ENCODE measurements at regions not wholly inside any gene's neighbourhood (a gene's known extent, or its start where the extent isn't known, plus 50 kb on each side); places are given as distances from the start of the nearest gene placed in this dataset.

GRCh38 chr6:2482773-2483172 lies 237.4 kb upstream of the GMDS start:
- FAIRE-seq (no peak), DNase-seq (ENCODE audit: low spot score) (no peak), ATAC-seq (no peak)
- Histone ChIP-seq H3K36me3 (replicated peaks in 1 of 2; ENCODE audit: control insufficient read depth in 1 of 2, insufficient read depth in 2 of 2, low read length in 2 of 2) (no peaks in the 10 kb centered on the region), H3K27me3 (ENCODE audit: control insufficient read depth in 1 of 2, insufficient read depth in 2 of 2, low read length in 2 of 2) (peaks cover 0 to 7% of the 10 kb centered on the region in 2 experiments; a peak in 1 of 5 replicates), H3K4me1 (ENCODE audit: insufficient read depth, low read length) (no peaks in the 10 kb centered on the region), H2AFZ (ENCODE audit: low read length) (no peak overlapping the region), H3K27ac (ENCODE audit: extremely low read length, insufficient read depth, low read length) (no peak overlapping the region), H3K79me2 (ENCODE audit: insufficient read depth, low read length) (no peaks in the 10 kb centered on the region), H3K4me2 (ENCODE audit: low read depth, low read length) (no peak overlapping the region), H3K9me3 (ENCODE audit: low read length) (peaks cover 26% of the 10 kb centered on the region), H3K4me3 (replicated peaks in 1 of 3; ENCODE audit: insufficient read depth in 1 of 3, low read depth in 2 of 3, low read length in 3 of 3) (no peak overlapping the region), H3K9ac (ENCODE audit: insufficient read depth, low read depth, low read length) (no peak overlapping the region), H4K20me1 (ENCODE audit: insufficient read depth, low read length) (no peaks in the 10 kb centered on the region; the same call in 1 of the 2 replicates)
- TF ChIP-seq CTCF (CRISPR knock-in tag; IDR thresholded peaks at IDR 0.05) (0 out of 2 replicates have a peak, but pooled peaks have one; percentile 18), EZH2 (conservative IDR thresholded peaks at IDR 0.05; ENCODE audit: low read depth, low read length) (no peak)
- BruUV-seq (replicated peaks) = no TSS peak
- ChIA-PET CTCF (ENCODE audit: low intra/inter-chr PET ratio, low total read pairs) (no interaction called here), POLR2A (no interaction called here)
- intact Hi-C loops (cut with micrococcal nuclease; ENCODE audit: unreplicated experiment) = no loop called here
- in situ Hi-C loops (cut with HindIII; ENCODE audit: extremely low pct_ligation_motif_present, low pct_unique_long_range_greater_than_20kb) = no loop called here
- 38% methylated on average over 2 of the region's 2 CpGs for WGBS (ENCODE audit: low lambda C conversion rate)

- WGBS (ENCODE audit: low lambda C conversion rate) = 23% methylated on average over 4 of the region's 4 CpGs
- FAIRE-seq (no peak), DNase-seq (ENCODE audit: low spot score) (no peak), ATAC-seq (no peak)
- Histone ChIP-seq H3K9ac (ENCODE audit: insufficient read depth, low read depth, low read length) (no peak overlapping the region), H4K20me1 (ENCODE audit: insufficient read depth, low read length) (no peaks in the 10 kb centered on the region; the same call in 1 of the 2 replicates), H3K9me3 (ENCODE audit: low read length) (peaks cover 26% of the 10 kb centered on the region), H3K4me3 (replicated peaks in 1 of 3; ENCODE audit: insufficient read depth in 1 of 3, low read depth in 2 of 3, low read length in 3 of 3) (no peak overlapping the region), H3K27me3 (ENCODE audit: control insufficient read depth in 1 of 2, insufficient read depth in 2 of 2, low read length in 2 of 2) (peaks cover 0 to 10% of the 10 kb centered on the region in 2 experiments; a peak in 2 of 5 replicates), H3K4me1 (ENCODE audit: insufficient read depth, low read length) (no peaks in the 10 kb centered on the region), H3K27ac (ENCODE audit: extremely low read length, insufficient read depth, low read length) (no peak overlapping the region), H3K36me3 (replicated peaks in 1 of 2; ENCODE audit: control insufficient read depth in 1 of 2, insufficient read depth in 2 of 2, low read length in 2 of 2) (no peaks in the 10 kb centered on the region), H2AFZ (ENCODE audit: low read length) (no peak overlapping the region), H3K79me2 (ENCODE audit: insufficient read depth, low read length) (no peaks in the 10 kb centered on the region), H3K4me2 (ENCODE audit: low read depth, low read length) (no peak overlapping the region)
- POLR2A ChIA-PET = no interaction called here
- in situ Hi-C loops (cut with HindIII; ENCODE audit: extremely low pct_ligation_motif_present, low pct_unique_long_range_greater_than_20kb) = no loop called here
- CTCF ChIA-PET (ENCODE audit: low intra/inter-chr PET ratio, low total read pairs) = no interaction called here
- intact Hi-C loops (cut with micrococcal nuclease; ENCODE audit: unreplicated experiment) = no loop called here
- no TSS peak for BruUV-seq (replicated peaks)
- TF ChIP-seq ADNP (CRISPR knock-in tag; IDR thresholded peaks at IDR 0.05) = no peak
- no peak for TF ChIP-seq POGZ (CRISPR knock-in tag; IDR thresholded peaks at IDR 0.05)
- no peak for TF ChIP-seq ZNF614 (CRISPR knock-in tag; IDR thresholded peaks at IDR 0.05; ENCODE audit: borderline replicate concordance)
- TF ChIP-seq MAFK (conservative IDR thresholded peaks at IDR 0.05 in 1 of 2, IDR thresholded peaks at IDR 0.05 in 1 of 2; ENCODE audit: low read length in 2 of 2) = peak; percentile 55 to 61
- no peak for TF ChIP-seq ZNF564 (CRISPR knock-in tag; IDR thresholded peaks at IDR 0.05)
- no peak for TF ChIP-seq ZNF883 (CRISPR knock-in tag; IDR thresholded peaks at IDR 0.05; ENCODE audit: not compliant biosample characterization)
- no peak for TF ChIP-seq MIER3 (CRISPR knock-in tag; IDR thresholded peaks at IDR 0.05; ENCODE audit: borderline replicate concordance)
- peak; percentile 83 for TF ChIP-seq ATF7 (IDR thresholded peaks at IDR 0.05)
- TF ChIP-seq ATF7 (CRISPR knock-in tag; IDR thresholded peaks at IDR 0.05) = no peak
- no peak for TF ChIP-seq ZNF263 (CRISPR knock-in tag; IDR thresholded peaks at IDR 0.05)
- peak; percentile 52 for TF ChIP-seq MAFF (IDR thresholded peaks at IDR 0.05; ENCODE audit: low read depth, low read length)
- no peak for TF ChIP-seq CENPBD1 (CRISPR knock-in tag; IDR thresholded peaks at IDR 0.05; ENCODE audit: borderline replicate concordance, low read depth)
- peak; percentile 61 for TF ChIP-seq CREB1 (IDR thresholded peaks at IDR 0.05)
- no peak for TF ChIP-seq CREB1 (CRISPR knock-in tag; IDR thresholded peaks at IDR 0.05)
- no peak for TF ChIP-seq EED (CRISPR knock-in tag; IDR thresholded peaks at IDR 0.05)
- no peak for TF ChIP-seq POLR2G (IDR thresholded peaks at IDR 0.05; ENCODE audit: low read depth, low read length)
- TF ChIP-seq ZNF777 (CRISPR knock-in tag; IDR thresholded peaks at IDR 0.05) = no peak
- no peak for TF ChIP-seq JARID2 (CRISPR knock-in tag; IDR thresholded peaks at IDR 0.05; ENCODE audit: insufficient replicate concordance)
- no peak for TF ChIP-seq TRIM24 (CRISPR knock-in tag; IDR thresholded peaks at IDR 0.05)
Measured at GRCh38 chr6:2481307-2481706, 235.9 kb upstream of the GMDS start.
